ENCODE measurements at regions not wholly inside any gene's neighbourhood (a gene's known extent, or its start where the extent isn't known, plus 50 kb on each side); places are given as distances from the start of the nearest gene placed in this dataset.

GRCh38 chr22:48939441-48940265 lies 888.0 kb downstream of the BRD1 start:
- H3K4me3 ChIP-seq: no peak overlapping the region
- intact Hi-C loops (cut with DNase I): no loop called here

DNA sequence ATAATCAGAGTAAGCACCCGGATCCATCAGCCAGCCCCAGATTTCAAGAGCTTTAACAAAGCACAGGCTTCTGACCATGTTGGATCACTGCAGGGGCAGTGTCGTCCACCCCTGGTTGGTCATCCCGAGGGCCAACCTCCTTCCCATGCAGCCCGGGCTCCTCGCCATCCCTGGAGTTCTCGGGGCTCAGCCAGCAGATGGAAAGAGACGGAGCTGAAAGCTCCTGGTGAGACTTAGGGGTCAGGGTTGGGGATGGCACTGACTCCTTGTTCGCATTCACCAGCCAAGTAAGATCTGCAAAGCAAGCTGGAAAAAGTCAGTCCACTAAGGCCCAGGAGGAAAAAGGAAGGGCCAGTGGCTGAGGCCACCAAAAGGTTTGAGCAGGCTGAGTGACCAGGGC lies 888.9 kb downstream of the BRD1 start:
- ATAC-seq (no peak), DNase-seq (no peak)
- Histone ChIP-seq H3K27ac (no peak overlapping the region), H3K36me3 (no peaks in the 10 kb centered on the region), H3K27me3 (peaks cover 0 to 16% of the 10 kb centered on the region in 2 donors), H3K4me1 (no peaks in the 10 kb centered on the region), H3K9me3 (peaks cover 0 to 10% of the 10 kb centered on the region in 2 donors), H3K4me3 (no peak overlapping the region)
- TF ChIP-seq, protein P1, sequence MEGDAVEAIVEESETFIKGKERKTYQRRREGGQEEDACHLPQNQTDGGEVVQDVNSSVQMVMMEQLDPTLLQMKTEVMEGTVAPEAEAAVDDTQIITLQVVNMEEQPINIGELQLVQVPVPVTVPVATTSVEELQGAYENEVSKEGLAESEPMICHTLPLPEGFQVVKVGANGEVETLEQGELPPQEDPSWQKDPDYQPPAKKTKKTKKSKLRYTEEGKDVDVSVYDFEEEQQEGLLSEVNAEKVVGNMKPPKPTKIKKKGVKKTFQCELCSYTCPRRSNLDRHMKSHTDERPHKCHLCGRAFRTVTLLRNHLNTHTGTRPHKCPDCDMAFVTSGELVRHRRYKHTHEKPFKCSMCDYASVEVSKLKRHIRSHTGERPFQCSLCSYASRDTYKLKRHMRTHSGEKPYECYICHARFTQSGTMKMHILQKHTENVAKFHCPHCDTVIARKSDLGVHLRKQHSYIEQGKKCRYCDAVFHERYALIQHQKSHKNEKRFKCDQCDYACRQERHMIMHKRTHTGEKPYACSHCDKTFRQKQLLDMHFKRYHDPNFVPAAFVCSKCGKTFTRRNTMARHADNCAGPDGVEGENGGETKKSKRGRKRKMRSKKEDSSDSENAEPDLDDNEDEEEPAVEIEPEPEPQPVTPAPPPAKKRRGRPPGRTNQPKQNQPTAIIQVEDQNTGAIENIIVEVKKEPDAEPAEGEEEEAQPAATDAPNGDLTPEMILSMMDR (IDR thresholded peaks at IDR 0.05): no peak
- intact Hi-C loops (cut with DNase I): no loop called here

More at GRCh38 chr22:48939441-48940265, 888.0 kb downstream of the BRD1 start:
- peaks cover 0 to 16% of the 10 kb centered on the region in 2 donors for H3K27me3 ChIP-seq
- ATAC-seq (no peak), DNase-seq (no peak)
- no peak overlapping the region for H3K27ac ChIP-seq
- TF ChIP-seq, protein P1 (IDR thresholded peaks at IDR 0.05): no peak
- H3K4me1 ChIP-seq: no peaks in the 10 kb centered on the region
- H3K36me3 ChIP-seq: no peaks in the 10 kb centered on the region
- H3K9me3 ChIP-seq: peaks cover 0 to 8% of the 10 kb centered on the region in 2 donors

DNA sequence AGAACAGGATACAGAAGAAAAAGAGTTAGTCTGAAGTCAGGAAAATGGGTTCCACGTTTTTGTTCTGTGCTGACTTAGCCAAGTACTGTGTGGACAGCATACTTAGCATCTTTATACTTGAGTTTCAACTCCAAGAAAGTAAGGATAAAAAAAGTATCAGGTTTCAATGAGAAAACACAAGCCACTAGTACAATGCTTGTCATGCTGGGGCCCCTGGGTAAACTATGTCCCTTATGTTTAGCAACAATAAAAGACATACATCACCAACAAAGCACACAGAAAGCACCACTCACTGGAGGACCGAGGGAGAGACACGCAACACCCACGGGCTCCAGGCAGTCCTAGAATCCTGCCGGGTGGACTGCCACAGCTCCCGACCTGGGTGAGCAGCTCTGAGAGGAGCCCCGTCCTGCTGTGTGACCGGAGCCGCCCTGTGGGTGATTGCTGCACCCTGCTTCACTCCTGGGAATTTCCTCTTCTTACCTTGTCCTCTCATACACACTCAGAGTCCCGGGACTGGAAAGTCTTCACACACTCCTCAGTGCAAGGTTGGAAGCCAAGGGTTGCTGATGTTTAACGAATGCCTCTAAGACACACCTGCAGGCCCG lies 890.5 kb downstream of the BRD1 start:
- intact Hi-C loops (cut with DNase I): no loop called here
- TF ChIP-seq, protein P1 (IDR thresholded peaks at IDR 0.05): no peak
- DNase-seq (no peak), ATAC-seq (no peak)
- Histone ChIP-seq H3K36me3 (no peaks in the 10 kb centered on the region), H3K27me3 (peaks cover 0 to 16% of the 10 kb centered on the region in 2 donors), H3K4me3 (no peak overlapping the region), H3K9me3 (peaks cover 0 to 18% of the 10 kb centered on the region in 2 donors), H3K4me1 (no peaks in the 10 kb centered on the region), H3K27ac (no peak overlapping the region)

GRCh38 chr22:48936391-48936790 lies 891.3 kb downstream of the BRD1 start:
- TF ChIP-seq, protein P1 (IDR thresholded peaks at IDR 0.05): no peak
- intact Hi-C loops (cut with DNase I): no loop called here
- ATAC-seq (no peak), DNase-seq (no peak)
- Histone ChIP-seq H3K27ac (no peak overlapping the region), H3K9me3 (peaks cover 0 to 18% of the 10 kb centered on the region in 2 donors), H3K4me1 (no peaks in the 10 kb centered on the region), H3K27me3 (peaks cover 0 to 16% of the 10 kb centered on the region in 2 donors), H3K36me3 (no peaks in the 10 kb centered on the region), H3K4me3 (no peak overlapping the region)

DNA sequence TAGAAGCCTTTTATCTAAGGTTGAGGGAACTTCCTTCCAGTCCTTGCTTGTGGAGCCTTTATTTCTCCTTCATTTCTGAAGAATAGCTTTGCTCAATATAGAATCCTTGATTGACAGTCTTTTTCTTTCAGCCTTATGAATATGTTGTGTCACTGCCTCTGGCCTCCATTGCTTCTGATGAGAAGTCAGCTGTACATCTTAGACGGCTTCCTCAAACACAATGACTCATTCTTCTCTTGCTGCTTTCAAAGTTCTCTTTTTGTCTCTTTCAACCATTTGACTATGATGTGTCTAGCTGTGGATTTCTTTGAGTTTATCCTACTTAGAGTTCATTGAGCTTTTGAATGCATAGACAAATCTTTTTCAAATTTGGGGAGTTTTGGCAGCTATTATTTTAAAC lies 893.2 kb downstream of the BRD1 start:
- no peak overlapping the region for H3K27ac ChIP-seq
- intact Hi-C loops (cut with DNase I): no loop called here

More for the DNA sequence above, 893.2 kb downstream of the BRD1 start:
- Histone ChIP-seq H3K36me3 (no peaks in the 10 kb centered on the region), H3K4me1 (no peaks in the 10 kb centered on the region), H3K27me3 (peaks cover 0 to 2% of the 10 kb centered on the region in 2 donors), H3K9me3 (peaks cover 0 to 18% of the 10 kb centered on the region in 2 donors), H3K4me3 (no peak overlapping the region)
- DNase-seq (no peak), ATAC-seq (no peak)
- TF ChIP-seq, protein P1 (IDR thresholded peaks at IDR 0.05): no peak

Data from left lung (tissue), 4 donors.